ENCODE measurements at regions not wholly inside any gene's neighbourhood (a gene's known extent, or its start where the extent isn't known, plus 50 kb on each side); places are given as distances from the start of the nearest gene placed in this dataset.

DNA sequence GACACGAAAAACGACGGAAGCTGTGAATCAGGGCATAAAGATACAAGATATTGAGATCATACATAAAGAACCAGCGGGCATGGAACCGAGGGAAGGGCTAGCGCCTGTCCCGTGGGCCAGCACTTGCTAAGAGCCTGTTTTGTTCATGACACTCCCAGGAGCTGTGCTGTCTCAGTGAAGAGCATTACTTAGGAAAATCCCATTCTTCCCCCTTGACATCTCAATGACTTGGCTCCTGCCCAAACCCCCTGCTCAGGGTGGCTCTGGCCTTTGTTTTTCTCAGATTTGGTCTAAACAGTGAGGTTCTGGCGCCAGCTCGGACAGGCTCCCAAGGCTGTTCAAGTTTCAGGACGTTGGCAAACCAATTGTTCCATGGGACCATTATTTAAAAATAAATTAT lies 79.1 kb upstream of the SEC14L1 start:
- no peak for TF ChIP-seq YY1 (IDR thresholded peaks at IDR 0.05; ENCODE audit: insufficient read depth, insufficient read length)
- no peak for TF ChIP-seq SUZ12 (IDR thresholded peaks at IDR 0.05; ENCODE audit: extremely low read depth, insufficient read depth, insufficient read length)
